ENCODE measurements at regions not wholly inside any gene's neighbourhood (a gene's known extent, or its start where the extent isn't known, plus 50 kb on each side); places are given as distances from the start of the nearest gene placed in this dataset.

GRCh38 chr9:13446286-13446937 is 166.9 kb upstream of the MPDZ start:
- no peak for TF ChIP-seq CTCF (conservative IDR thresholded peaks at IDR 0.05; ENCODE audit: low read length)
- no peak for TF ChIP-seq EZH2phosphoT487 (IDR thresholded peaks at IDR 0.05; ENCODE audit: borderline replicate concordance, low read depth, low read length)

Measured in OCI-LY7 (cell line).